H1 (cell line): ENCODE measurements at regions not wholly inside any gene's neighbourhood (a gene's known extent, or its start where the extent isn't known, plus 50 kb on each side); places are given as distances from the start of the nearest gene placed in this dataset.
A peak's percentile ranks its signal among the peaks of the same experiment; 100 is the strongest.

Experiments used
- CTCF ChIA-PET: fragments of 300-600 bp; sonication (Branson Sonifier 250); formaldehyde crosslinking; loops from one replicate; lab custom pipeline; 2021; ENCODE audit not compliant: partially characterized antibody; lab: Charles Lee
- POLR2A ChIA-PET: fragments of 300-600 bp; sonication (Branson Sonifier 250); formaldehyde crosslinking; loops from one replicate; lab custom pipeline; 2021; ENCODE audit warnings: inconsistent platforms; ENCODE audit not compliant: partially characterized antibody; lab: Charles Lee
- DNase-seq, 2 experiments: peaks; one replicate each; pipeline versions ENCODE4 v3.0.0 to v3.0.0-alpha.2; 2010 to 2022; ENCODE audit warnings: low spot score in 2 of 2, low read depth in 1 of 2, mixed read lengths in 1 of 2
- FAIRE-seq: peaks from 2 replicates; lab custom pipeline; 2011; peaks lifted over from hg19 to GRCh38; lab: Jason Lieb, UNC
- H2AFZ ChIP-seq: 2 replicates; pipeline ENCODE4 v1.8.1; 2012; ENCODE audit warnings: low read length, inconsistent platforms
- H2AK5ac ChIP-seq: 2 replicates; pipeline ENCODE4 v1.6.1; 2013; ENCODE audit warnings: low read depth, low read length
- H2BK120ac ChIP-seq: replicated peaks from 2 replicates; pipeline ENCODE3; 2013; ENCODE audit warnings: low read depth, low read length, inconsistent platforms
- H2BK12ac ChIP-seq: 2 replicates; pipeline ENCODE4 v1.6.1; 2013; ENCODE audit warnings: low read depth, low read length
- H2BK15ac ChIP-seq: 2 replicates; pipeline ENCODE4 v1.6.1; 2013; ENCODE audit warnings: low read length
- H2BK20ac ChIP-seq: 2 replicates; pipeline ENCODE4 v1.6.1; 2013; ENCODE audit warnings: low read length
- H2BK5ac ChIP-seq: 2 replicates; pipeline ENCODE4 v1.6.1; 2013; ENCODE audit warnings: low read depth, low read length
- H3K14ac ChIP-seq: 2 replicates; pipeline ENCODE4 v1.6.1; 2013; ENCODE audit warnings: inconsistent platforms; ENCODE audit not compliant: insufficient read length
- H3K18ac ChIP-seq: 2 replicates; pipeline ENCODE4 v1.6.1; 2013; ENCODE audit warnings: low read length; ENCODE audit errors: extremely low read depth
- H3K23ac ChIP-seq: 2 replicates; pipeline ENCODE4 v1.6.1; 2013; ENCODE audit warnings: inconsistent platforms; ENCODE audit not compliant: insufficient read length
- H3K23me2 ChIP-seq: 2 replicates; pipeline ENCODE4 v1.6.1; 2013; ENCODE audit warnings: low read depth, low read length
- H3K27ac ChIP-seq: 2 replicates; pipeline ENCODE4 v1.6.1; 2011; ENCODE audit warnings: low read depth, low read length, inconsistent platforms
- H3K27me3 ChIP-seq, 4 experiments: replicated peaks in 1 of 4; 1 replicate in 1 of 4; 2 replicates in 3 of 4; pipeline versions ENCODE4 v1.6.1 to v1.8.1; 2011 to 2013; ENCODE audit warnings: low read length in 3 of 4, mild to moderate bottlenecking in 3 of 4, inconsistent platforms in 2 of 4, mixed read lengths in 2 of 4, moderate library complexity in 1 of 4; ENCODE audit not compliant: control insufficient read depth in 3 of 4, insufficient read depth in 3 of 4; ENCODE audit errors: extremely low read depth in 1 of 4
- H3K36me3 ChIP-seq, 4 experiments: 2 replicates each; pipeline versions ENCODE4 v1.6.1 to v1.8.1; 2011 to 2013; ENCODE audit warnings: mild to moderate bottlenecking in 4 of 4, low read length in 3 of 4, moderate library complexity in 2 of 4, control low read depth in 1 of 4, inconsistent platforms in 1 of 4; ENCODE audit not compliant: insufficient read depth in 4 of 4, control insufficient read depth in 2 of 4
- H3K4ac ChIP-seq: replicated peaks from 2 replicates; pipeline ENCODE3; 2013; ENCODE audit warnings: low read length, low read depth, mixed read lengths, inconsistent platforms; ENCODE audit not compliant: insufficient read length
- H3K4me1 ChIP-seq, 4 experiments: replicated peaks in 1 of 4; 1 replicate in 1 of 4; 2 replicates in 3 of 4; pipeline versions ENCODE4 v1.6.1 to v1.8.1; 2011 to 2013; ENCODE audit warnings: low read length in 3 of 4, inconsistent platforms in 2 of 4, mixed read lengths in 1 of 4; ENCODE audit not compliant: insufficient read depth in 4 of 4, control insufficient read depth in 3 of 4
- H3K4me2 ChIP-seq, 2 experiments: 2 replicates each; pipeline versions ENCODE4 v1.6.1 to v1.8.1; 2011 to 2013; ENCODE audit warnings: low read depth in 2 of 2, low read length in 2 of 2, control low read depth in 1 of 2, inconsistent platforms in 1 of 2, mild to moderate bottlenecking in 1 of 2; ENCODE audit not compliant: insufficient read depth in 1 of 2
- H3K4me3 ChIP-seq, 4 experiments: fragments of 200-600, 300-600 bp in 1 of 4; sonication (generic), shearing (Covaris generic), sonication (Bioruptor Twin) in 1 of 4; 2 replicates each; pipeline versions ENCODE4 v1.5.1 to v1.8.1; 2011 to 2016; ENCODE audit warnings: low read length in 4 of 4, low read depth in 3 of 4, control low read depth in 2 of 4, inconsistent platforms in 2 of 4, mild to moderate bottlenecking in 2 of 4, mixed read lengths in 1 of 4, moderate library complexity in 1 of 4; ENCODE audit not compliant: insufficient read depth in 2 of 4; ENCODE audit errors: extremely low read depth in 1 of 4
- H3K56ac ChIP-seq: replicated peaks from 2 replicates; pipeline ENCODE3; 2013; ENCODE audit warnings: low read depth, mild to moderate bottlenecking, mixed read lengths, low read length, inconsistent platforms; ENCODE audit not compliant: insufficient read length
- H3K79me1 ChIP-seq: 2 replicates; pipeline ENCODE4 v1.6.1; 2013; ENCODE audit warnings: low read depth, low read length, control low read depth
- H3K79me2 ChIP-seq, 2 experiments: 2 replicates each; pipeline versions ENCODE4 v1.6.1 to v1.8.1; 2012 to 2013; ENCODE audit warnings: low read length in 2 of 2, mild to moderate bottlenecking in 2 of 2, inconsistent platforms in 1 of 2; ENCODE audit not compliant: insufficient read depth in 2 of 2, control insufficient read depth in 1 of 2
- H3K9ac ChIP-seq, 4 experiments: replicated peaks in 1 of 4; 1 replicate in 1 of 4; 2 replicates in 3 of 4; pipeline versions ENCODE4 v1.6.1 to v1.8.1; 2011 to 2013; ENCODE audit warnings: low read depth in 3 of 4, low read length in 3 of 4, control low read depth in 2 of 4, mild to moderate bottlenecking in 2 of 4, moderate library complexity in 2 of 4, inconsistent platforms in 1 of 4; ENCODE audit errors: extremely low read depth in 1 of 4
- H3K9me3 ChIP-seq, 2 experiments: 2 replicates each; pipeline versions ENCODE4 v1.6.1 to v1.8.1; 2012 to 2013; ENCODE audit warnings: mild to moderate bottlenecking in 2 of 2, moderate library complexity in 2 of 2, control low read depth in 1 of 2, inconsistent platforms in 1 of 2, low read depth in 1 of 2, low read length in 1 of 2, mixed read lengths in 1 of 2; ENCODE audit not compliant: insufficient read depth in 2 of 2
- H4K20me1 ChIP-seq, 2 experiments: replicated peaks in 1 of 2; 2 replicates each; pipeline versions ENCODE3 to v1.8.1; 2011 to 2013; ENCODE audit warnings: inconsistent platforms in 2 of 2, low read length in 2 of 2, mild to moderate bottlenecking in 1 of 2; ENCODE audit not compliant: insufficient read depth in 2 of 2, control insufficient read depth in 1 of 2
- H4K5ac ChIP-seq: 2 replicates; pipeline ENCODE4 v1.6.1; 2013; ENCODE audit warnings: low read length, low read depth, mixed read lengths, inconsistent platforms; ENCODE audit not compliant: insufficient read length
- H4K8ac ChIP-seq: 2 replicates; pipeline ENCODE4 v1.8.0; 2013; ENCODE audit warnings: mild to moderate bottlenecking, moderate library complexity, low read length, inconsistent platforms; ENCODE audit not compliant: insufficient read depth; ENCODE audit errors: extremely low read depth
- H4K91ac ChIP-seq: replicated peaks from 2 replicates; pipeline ENCODE3; 2013; ENCODE audit warnings: low read length, mixed read lengths, inconsistent platforms; ENCODE audit not compliant: insufficient read length
- ASH2L ChIP-seq: fragments of 200-600, 300-600 bp; sonication (generic); IDR thresholded peaks from one replicate; pipeline ENCODE4 v1.7.1; 2017; ENCODE audit warnings: low read length
- BRCA1 ChIP-seq: IDR thresholded peaks from 2 replicates; pipeline ENCODE4 v1.6.1; 2012; ENCODE audit warnings: low read depth, low read length, improper control_type of control experiment
- PHF8 ChIP-seq: fragments of 200-600 bp; sonication (generic); conservative IDR thresholded peaks from 2 replicates; pipeline ENCODE4 v1.7.1; 2012; ENCODE audit warnings: low read depth, mild to moderate bottlenecking, inconsistent platforms, low read length, moderate library complexity
- SP2 ChIP-seq: IDR thresholded peaks from 2 replicates; pipeline ENCODE4 v1.6.1; 2012; ENCODE audit warnings: mild to moderate bottlenecking, low read length, inconsistent platforms
- TBP ChIP-seq: IDR thresholded peaks from 2 replicates; pipeline ENCODE4 v1.6.1; 2011; ENCODE audit warnings: low read depth, low read length, improper control_type of control experiment
- USF2 ChIP-seq: IDR thresholded peaks from 2 replicates; pipeline ENCODE4 v1.6.1; 2011; ENCODE audit warnings: low read length, improper control_type of control experiment
- WGBS, 2 experiments: shearing (Covaris generic) in 1 of 2; methylation state at CpG; one replicate each; pipeline versions ENCODE4 v1.1.6 to v1.1.7; 2013 to 2015; ENCODE audit warnings: low lambda C conversion rate in 2 of 2, mixed read lengths in 2 of 2, inconsistent platforms in 1 of 2, low coverage in 1 of 2, missing lambda C conversion rate in 1 of 2; ENCODE audit not compliant: insufficient replicate concordance in 2 of 2, insufficient coverage in 1 of 2, insufficient read length in 1 of 2; ENCODE audit errors: extremely low coverage in 1 of 2, missing lambda C conversion rate in 1 of 2; 5-methylcytosine and 5-hydroxymethylcytosine counted together

GRCh38 chr18:26763446-26764110 is 101.9 kb downstream of the AQP4 start:
- Histone ChIP-seq H2BK120ac (no peak overlapping the region), H3K36me3 (no peaks in the 10 kb centered on the region), H3K9me3 (no peaks in the 10 kb centered on the region), H3K79me1 (no peaks in the 10 kb centered on the region), H3K14ac (no peak overlapping the region), H2BK15ac (no peak overlapping the region), H2AK5ac (no peak overlapping the region), H3K56ac (no peak overlapping the region), H3K18ac (no peak overlapping the region), H2BK20ac (no peak overlapping the region), H3K23me2 (no peaks in the 10 kb centered on the region), H3K4me2 (no peak overlapping the region), H3K27ac (no peak overlapping the region), H3K23ac (no peak overlapping the region), H2BK12ac (no peak overlapping the region), H4K8ac (no peak overlapping the region), H2AFZ (0 out of 2 replicates have a peak overlapping the region, but pooled peaks have one; percentile 2), H3K9ac (no peak overlapping the region), H3K4me3 (no peak overlapping the region), H3K4ac (no peak overlapping the region), H4K91ac (no peak overlapping the region), H3K79me2 (no peaks in the 10 kb centered on the region), H4K5ac (no peak overlapping the region), H4K20me1 (no peaks in the 10 kb centered on the region), H3K27me3 (no peaks in the 10 kb centered on the region), H3K4me1 (no peaks in the 10 kb centered on the region), H2BK5ac (no peak overlapping the region)
- FAIRE-seq = no peak
- POLR2A ChIA-PET = no interaction called here
- CTCF ChIA-PET = no interaction called here
- 85% methylated on average over 6 of the region's 6 CpGs; no CpG with 5 or more reads in 1 of the 2 experiments for WGBS, 2 experiments
- DNase-seq = no peak
- TF ChIP-seq USF2 (no peak), SP2 (no peak), ASH2L (no peak), PHF8 (no peak), BRCA1 (no peak), TBP (no peak)
